ENCODE measurements at regions not wholly inside any gene's neighbourhood (a gene's known extent, or its start where the extent isn't known, plus 50 kb on each side); places are given as distances from the start of the nearest gene placed in this dataset.
"Not testable (repeated sequence)": the region's sequence is repeated elsewhere in the genome, so short reads cannot be mapped to it uniquely, and the experiment has no call there.

GRCh38 chr10:93127642-93128215 is 54.0 kb downstream of the CYP26A1 start:
- H3K36me3 Mint-ChIP-seq (ENCODE audit: low read depth); H3K27me3 Mint-ChIP-seq; DNase-seq; H3K27ac Mint-ChIP-seq; POLR2A ChIA-PET; H3K4me3 Mint-ChIP-seq: not testable (repeated sequence)
- H3K9me3 Mint-ChIP-seq, result peaks cover 23% of the 10 kb centered on the region
- CTCF ChIA-PET, result interaction anchor here (0.7 kb wide), 1 partner anchor 438 kb away, joined by 3 read pairs; no protein-coding TSS in a partner anchor
- H3K4me1 Mint-ChIP-seq, result peaks cover 12% of the 10 kb centered on the region

GRCh38 chr10:93131986-93132385 is 58.3 kb downstream of the CYP26A1 start:
- Mint-ChIP-seq H3K27ac (no peak overlapping the region), H3K36me3 (ENCODE audit: low read depth) (no peaks in the 10 kb centered on the region), H3K4me1 (no peaks in the 10 kb centered on the region), H3K4me3 (no peak overlapping the region), H3K27me3 (peaks cover 4% of the 10 kb centered on the region), H3K9me3 (peaks cover 8% of the 10 kb centered on the region)
- no peak for DNase-seq
- ChIA-PET CTCF (no interaction called here), POLR2A (no interaction called here)

GRCh38 chr10:93138113-93138870 is 64.6 kb downstream of the CYP26A1 start:
- no peak for DNase-seq
- Mint-ChIP-seq H3K4me3 (no peak overlapping the region), H3K27ac (no peak overlapping the region), H3K27me3 (peaks cover 4% of the 10 kb centered on the region), H3K4me1 (no peaks in the 10 kb centered on the region), H3K36me3 (ENCODE audit: low read depth) (no peaks in the 10 kb centered on the region), H3K9me3 (no peaks in the 10 kb centered on the region)
- ChIA-PET CTCF (interaction anchor here (1.4 kb wide), 1 partner anchor 22 kb away, joined by 6 read pairs; no protein-coding TSS in a partner anchor), POLR2A (no interaction called here)

DNA sequence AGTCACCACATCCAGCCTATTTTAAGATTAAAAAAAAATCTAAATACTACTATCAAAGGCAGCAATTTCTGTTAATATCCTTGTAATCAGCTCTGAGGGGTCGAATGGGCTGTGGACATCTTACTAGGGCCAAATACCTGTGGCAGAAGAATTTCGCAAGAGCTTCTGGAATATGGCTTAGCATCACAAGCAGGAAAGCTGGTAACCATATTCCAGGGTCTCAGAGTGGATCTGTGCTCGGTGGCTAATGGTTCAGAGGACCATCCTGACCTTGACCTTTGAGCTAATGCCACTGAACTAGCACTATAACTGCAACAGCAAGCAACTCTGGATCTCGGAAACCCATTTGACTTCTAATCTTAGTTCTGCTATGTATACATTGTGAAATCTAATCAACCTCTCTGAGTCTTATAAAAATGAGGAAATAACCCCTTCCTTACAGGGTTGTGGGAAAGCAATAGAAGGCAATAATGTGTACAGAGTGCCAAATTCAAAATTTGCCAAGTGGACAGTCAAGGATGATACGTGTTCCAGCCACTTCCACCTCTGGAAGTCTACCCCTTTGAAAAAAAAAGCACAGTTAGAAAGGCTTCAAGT is 65.5 kb downstream of the CYP26A1 start:
- Mint-ChIP-seq H3K4me3 (no peak overlapping the region), H3K36me3 (ENCODE audit: low read depth) (no peaks in the 10 kb centered on the region), H3K9me3 (no peaks in the 10 kb centered on the region), H3K27me3 (peaks cover 7% of the 10 kb centered on the region), H3K27ac (no peak overlapping the region), H3K4me1 (no peaks in the 10 kb centered on the region)
- CTCF ChIA-PET, result no interaction called here
- DNase-seq, result no peak
- POLR2A ChIA-PET, result no interaction called here

DNA sequence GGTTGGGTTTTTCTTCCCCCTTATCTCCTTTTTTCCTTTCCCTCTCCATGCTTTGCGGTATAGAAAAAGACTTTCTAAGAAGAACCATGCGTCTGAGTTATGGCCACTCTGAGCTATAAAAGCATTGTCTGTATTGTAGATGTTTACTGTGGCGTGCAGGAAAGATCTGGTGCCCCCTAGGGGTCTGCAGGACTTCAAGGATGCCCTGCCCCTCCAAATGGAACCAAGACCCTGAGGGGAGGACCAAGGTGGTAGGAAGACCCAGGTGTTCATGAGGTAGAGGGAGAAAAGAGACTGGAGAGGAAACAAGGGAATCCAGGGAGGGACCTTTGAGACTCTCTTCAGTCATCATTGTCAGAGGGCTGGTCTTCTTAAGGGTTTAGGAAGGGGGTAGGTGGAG is 68.8 kb downstream of the CYP26A1 start:
- Mint-ChIP-seq H3K4me3 (no peak overlapping the region), H3K36me3 (ENCODE audit: low read depth) (no peaks in the 10 kb centered on the region), H3K27ac (no peak overlapping the region), H3K27me3 (peaks cover 15% of the 10 kb centered on the region), H3K4me1 (no peaks in the 10 kb centered on the region), H3K9me3 (no peaks in the 10 kb centered on the region)
- no peak for DNase-seq
- ChIA-PET CTCF (no interaction called here), POLR2A (no interaction called here)

DNA sequence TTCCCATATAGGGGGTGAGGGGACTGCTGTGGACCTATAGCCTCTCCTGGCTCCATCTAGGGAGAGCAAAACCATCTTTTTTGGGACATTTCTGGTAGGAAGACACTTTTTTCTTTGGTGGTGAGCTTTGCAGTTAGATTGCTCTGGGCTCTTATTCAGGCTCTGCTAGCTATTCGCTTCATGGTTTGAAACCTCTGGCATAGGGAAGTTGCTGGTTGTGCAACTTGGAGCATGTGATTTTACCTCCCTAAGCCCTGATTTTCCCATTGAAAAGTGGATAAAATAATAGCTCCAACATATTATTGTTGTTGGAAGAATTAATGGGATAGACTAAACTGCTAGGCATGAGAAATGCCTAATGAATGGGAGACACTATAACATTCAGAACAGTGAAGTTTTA is 69.6 kb downstream of the CYP26A1 start:
- no peak overlapping the region for H3K27ac Mint-ChIP-seq

DNA sequence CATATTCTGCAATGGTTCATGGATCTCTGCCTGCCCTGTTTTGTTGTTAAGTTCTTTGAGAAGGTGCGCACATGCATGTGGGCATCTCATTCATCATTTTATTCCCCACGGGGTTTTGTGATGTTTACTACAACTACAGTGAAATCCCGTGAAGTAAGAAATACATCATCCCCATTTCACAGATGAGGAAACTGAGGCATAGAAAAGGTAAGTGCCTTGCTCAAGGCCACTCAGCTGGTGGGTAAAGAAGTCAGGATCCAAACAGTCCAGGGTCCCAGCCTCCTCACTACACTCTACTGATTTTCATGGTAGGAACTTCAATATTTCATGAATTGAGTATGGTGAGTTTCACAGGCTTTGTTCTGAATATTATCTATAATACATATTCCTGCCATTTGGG is 72.6 kb downstream of the CYP26A1 start:
- H3K27ac Mint-ChIP-seq, result no peak overlapping the region
- H3K4me1 Mint-ChIP-seq, result peaks cover 11% of the 10 kb centered on the region
- H3K27me3 Mint-ChIP-seq, result peaks cover 27% of the 10 kb centered on the region
- no peak for DNase-seq
- POLR2A ChIA-PET, result no interaction called here
- H3K36me3 Mint-ChIP-seq (ENCODE audit: low read depth), result no peaks in the 10 kb centered on the region
- no peak overlapping the region for H3K4me3 Mint-ChIP-seq
- CTCF ChIA-PET, result no interaction called here
- no peaks in the 10 kb centered on the region for H3K9me3 Mint-ChIP-seq

More for the DNA sequence above, 69.6 kb downstream of the CYP26A1 start:
- Mint-ChIP-seq H3K4me3 (no peak overlapping the region), H3K36me3 (ENCODE audit: low read depth) (no peaks in the 10 kb centered on the region), H3K27me3 (peaks cover 17% of the 10 kb centered on the region), H3K9me3 (no peaks in the 10 kb centered on the region), H3K4me1 (no peaks in the 10 kb centered on the region)
- DNase-seq, result no peak
- ChIA-PET CTCF (no interaction called here), POLR2A (no interaction called here)

DNA sequence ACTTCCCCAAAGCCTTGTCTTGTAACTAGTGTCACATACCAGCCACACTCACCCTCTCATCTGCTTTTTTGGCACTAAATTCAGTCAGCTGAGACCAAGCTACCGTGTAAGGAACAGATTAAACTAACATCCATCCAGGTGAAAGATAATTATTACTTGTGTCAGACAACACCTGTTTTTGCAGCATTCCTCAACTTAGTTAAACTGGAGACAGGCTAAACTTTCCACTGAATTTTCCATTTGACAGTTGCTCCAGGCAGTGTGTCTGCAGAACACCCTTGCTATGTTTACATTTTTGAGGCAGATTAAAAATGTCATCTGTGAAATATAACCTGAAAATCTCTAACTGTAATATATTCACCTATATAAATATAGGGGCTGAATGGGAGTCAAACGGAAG is 73.6 kb downstream of the CYP26A1 start:
- peaks cover 29% of the 10 kb centered on the region for H3K27me3 Mint-ChIP-seq
- H3K4me3 Mint-ChIP-seq, result no peak overlapping the region
- H3K36me3 Mint-ChIP-seq (ENCODE audit: low read depth), result no peaks in the 10 kb centered on the region
- CTCF ChIA-PET, result no interaction called here
- no peaks in the 10 kb centered on the region for H3K9me3 Mint-ChIP-seq
- DNase-seq, result no peak
- H3K27ac Mint-ChIP-seq, result no peak overlapping the region
- peaks cover 13% of the 10 kb centered on the region for H3K4me1 Mint-ChIP-seq
- POLR2A ChIA-PET, result no interaction called here

DNA sequence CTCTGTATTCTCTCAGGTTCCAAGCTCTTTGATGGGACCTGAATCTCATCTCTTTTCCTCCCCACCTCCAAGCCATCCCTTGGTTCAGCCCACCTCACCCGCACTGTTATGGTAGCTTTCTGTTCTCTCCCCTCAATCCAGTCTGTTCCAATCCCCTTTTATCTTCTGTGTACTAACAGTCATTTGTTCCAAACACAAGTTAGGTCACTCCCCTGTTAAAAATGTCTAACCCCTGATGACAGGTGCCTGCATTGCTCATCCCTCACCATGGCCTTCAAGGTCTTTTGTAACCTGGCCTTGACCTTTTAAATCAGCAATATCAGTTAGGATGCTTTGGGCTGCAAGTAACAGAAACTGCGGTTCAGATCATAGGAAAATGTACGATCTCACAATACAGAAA is 74.8 kb downstream of the CYP26A1 start:
- H3K27ac Mint-ChIP-seq, result no peak overlapping the region
- DNase-seq, result no peak
- H3K27me3 Mint-ChIP-seq, result peaks cover 29% of the 10 kb centered on the region
- H3K36me3 Mint-ChIP-seq (ENCODE audit: low read depth), result no peaks in the 10 kb centered on the region
- H3K4me1 Mint-ChIP-seq, result peaks cover 13% of the 10 kb centered on the region
- ChIA-PET POLR2A (no interaction called here), CTCF (no interaction called here)
- H3K9me3 Mint-ChIP-seq, result no peaks in the 10 kb centered on the region
- H3K4me3 Mint-ChIP-seq, result no peak overlapping the region

- peaks cover 13% of the 10 kb centered on the region for H3K4me1 Mint-ChIP-seq
- no peaks in the 10 kb centered on the region for H3K36me3 Mint-ChIP-seq (ENCODE audit: low read depth)
- POLR2A ChIA-PET, result no interaction called here
- peaks cover 26% of the 10 kb centered on the region for H3K27me3 Mint-ChIP-seq
- H3K27ac Mint-ChIP-seq, result no peak overlapping the region
- H3K9me3 Mint-ChIP-seq, result no peaks in the 10 kb centered on the region
- CTCF ChIA-PET, result no interaction called here
- no peak for DNase-seq
- no peak overlapping the region for H3K4me3 Mint-ChIP-seq
Observed at GRCh38 chr10:93149761-93150160, 76.1 kb downstream of the CYP26A1 start.

DNA sequence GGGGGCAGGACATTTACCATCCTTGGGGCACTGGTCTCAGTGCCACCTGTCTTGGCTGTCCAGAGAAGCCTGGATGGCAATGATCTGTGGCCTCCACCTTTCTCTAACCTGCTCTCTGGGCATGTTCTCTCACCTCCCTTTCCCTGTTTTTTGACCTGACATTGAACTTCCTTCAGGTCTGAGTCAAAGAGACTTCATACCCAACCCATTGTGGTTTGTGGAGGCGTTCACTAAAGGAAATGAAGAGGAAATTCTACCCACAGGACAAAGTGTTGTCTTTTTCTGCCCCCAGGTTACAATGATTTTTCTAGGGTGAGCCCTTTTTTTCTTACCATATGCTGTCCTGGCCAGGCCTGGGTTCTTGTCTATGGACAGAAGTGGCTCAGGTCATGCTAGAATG is 76.6 kb downstream of the CYP26A1 start:
- H3K9me3 Mint-ChIP-seq, result no peaks in the 10 kb centered on the region
- H3K27me3 Mint-ChIP-seq, result peaks cover 27% of the 10 kb centered on the region
- POLR2A ChIA-PET, result no interaction called here
- peaks cover 13% of the 10 kb centered on the region for H3K4me1 Mint-ChIP-seq
- H3K4me3 Mint-ChIP-seq, result no peak overlapping the region
- no peak for DNase-seq
- H3K27ac Mint-ChIP-seq, result no peak overlapping the region
- CTCF ChIA-PET, result no interaction called here
- no peaks in the 10 kb centered on the region for H3K36me3 Mint-ChIP-seq (ENCODE audit: low read depth)

DNA sequence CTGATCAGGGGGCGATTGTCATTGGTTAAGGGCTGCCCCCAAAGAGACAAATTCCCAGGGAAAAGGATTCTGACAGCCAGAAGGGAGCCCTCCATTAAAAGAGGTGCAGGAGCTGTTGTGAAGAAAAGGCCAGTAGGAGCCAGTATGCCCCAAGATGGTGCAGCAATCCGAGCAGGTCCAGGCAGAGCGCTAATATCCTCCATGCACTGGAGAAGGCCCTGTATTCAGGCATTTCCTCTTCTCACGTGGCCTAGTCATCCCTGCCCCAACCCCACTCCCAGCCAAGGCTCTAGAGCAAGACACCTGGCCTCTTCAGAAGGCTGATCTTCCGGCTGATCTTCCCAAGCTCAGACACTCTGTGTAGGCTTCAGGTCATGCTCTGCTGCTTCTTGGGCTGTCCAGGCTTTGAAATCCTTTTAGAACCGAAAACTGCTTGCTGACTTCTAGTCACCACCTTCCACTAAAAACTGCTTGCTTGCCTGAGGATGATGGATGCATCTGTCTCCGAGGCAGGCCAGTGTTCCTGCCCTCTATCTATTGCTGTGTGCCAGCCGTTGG is 77.4 kb downstream of the CYP26A1 start:
- no peak for DNase-seq
- Mint-ChIP-seq H3K4me3 (no peak overlapping the region), H3K27me3 (peaks cover 30% of the 10 kb centered on the region), H3K9me3 (no peaks in the 10 kb centered on the region), H3K36me3 (ENCODE audit: low read depth) (no peaks in the 10 kb centered on the region), H3K4me1 (peaks cover 13% of the 10 kb centered on the region), H3K27ac (no peak overlapping the region)
- ChIA-PET POLR2A (no interaction called here), CTCF (no interaction called here)

DNA sequence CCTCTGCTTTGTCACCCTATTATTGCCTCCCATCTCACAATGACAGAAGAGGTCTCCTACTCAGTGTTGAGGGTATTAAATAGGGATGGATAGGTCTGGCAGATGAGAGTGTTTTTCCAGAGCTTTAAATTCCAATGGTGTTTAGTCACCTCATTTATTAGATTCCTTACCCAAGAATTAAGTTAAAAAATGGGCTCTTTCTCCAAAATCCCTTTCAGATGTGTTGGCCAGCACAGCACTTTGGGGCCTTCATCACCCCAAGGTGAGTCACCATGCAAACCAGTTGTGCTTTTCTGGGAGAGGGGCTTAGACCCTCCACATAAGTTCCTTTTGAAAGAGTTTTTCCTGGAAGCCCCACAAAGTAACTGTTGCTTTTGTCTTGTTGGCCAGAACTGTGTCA is 78.4 kb downstream of the CYP26A1 start:
- DNase-seq, result no peak
- Mint-ChIP-seq H3K27ac (no peak overlapping the region), H3K9me3 (no peaks in the 10 kb centered on the region), H3K27me3 (peaks cover 24% of the 10 kb centered on the region), H3K36me3 (ENCODE audit: low read depth) (no peaks in the 10 kb centered on the region), H3K4me3 (no peak overlapping the region), H3K4me1 (peaks cover 13% of the 10 kb centered on the region)
- POLR2A ChIA-PET, result no interaction called here
- CTCF ChIA-PET, result no interaction called here

GRCh38 chr10:93154531-93154930 is 80.8 kb downstream of the CYP26A1 start:
- DNase-seq, result no peak
- Mint-ChIP-seq H3K4me3 (no peak overlapping the region), H3K9me3 (peaks cover 8% of the 10 kb centered on the region), H3K27ac (no peak overlapping the region), H3K27me3 (peaks cover 14% of the 10 kb centered on the region), H3K4me1 (peaks cover 13% of the 10 kb centered on the region), H3K36me3 (ENCODE audit: low read depth) (no peaks in the 10 kb centered on the region)
- ChIA-PET CTCF (no interaction called here), POLR2A (no interaction called here)
